DOHH2 (cell line): ENCODE measurements at regions not wholly inside any gene's neighbourhood (a gene's known extent, or its start where the extent isn't known, plus 50 kb on each side); places are given as distances from the start of the nearest gene placed in this dataset.

ENCODE experiments used
- H3F3A ChIP-seq: fragments of 200-600 bp; sonication (generic), shearing (Covaris generic); 2 replicates; pipeline ENCODE4 v1.6.0; 2016; ENCODE audit warnings: antibody characterized with exemption, mild to moderate bottlenecking; ENCODE audit not compliant: control insufficient read depth, insufficient read depth
- H3K27ac ChIP-seq: fragments of 200-600 bp; sonication (generic); 2 replicates; pipeline ENCODE4 v1.5.1; 2014; ENCODE audit warnings: low read depth, mild to moderate bottlenecking, low read length, moderate library complexity
- H3K27me3 ChIP-seq: fragments of 200-600 bp; sonication (generic); 2 replicates; pipeline ENCODE4 v1.6.1; 2014; ENCODE audit warnings: mild to moderate bottlenecking, low read length, mixed read lengths; ENCODE audit not compliant: control insufficient read depth
- H3K36me3 ChIP-seq: fragments of 200-600 bp; sonication (generic); 2 replicates; pipeline ENCODE4 v1.6.1; 2014; ENCODE audit warnings: mild to moderate bottlenecking, low read length, moderate library complexity, mixed read lengths; ENCODE audit not compliant: control insufficient read depth
- H3K4me1 ChIP-seq: fragments of 200-600 bp; sonication (generic); 2 replicates; pipeline ENCODE4 v1.6.1; 2014; ENCODE audit warnings: mild to moderate bottlenecking, low read length, mixed read lengths; ENCODE audit not compliant: control insufficient read depth
- H3K4me2 ChIP-seq: fragments of 200-600 bp; sonication (generic); 2 replicates; pipeline ENCODE4 v1.6.0; 2014; ENCODE audit warnings: mild to moderate bottlenecking, low read length, moderate library complexity
- H3K4me3 ChIP-seq: fragments of 200-600 bp; sonication (generic); 2 replicates; pipeline ENCODE4 v1.5.1; 2014; ENCODE audit warnings: mild to moderate bottlenecking, low read length, mixed read lengths
- H3K79me2 ChIP-seq: fragments of 200-600 bp; sonication (generic); 2 replicates; pipeline ENCODE4 v1.6.1; 2014; ENCODE audit warnings: mild to moderate bottlenecking, low read length, mixed read lengths; ENCODE audit not compliant: control insufficient read depth
- H3K9me2 ChIP-seq: fragments of 200-600 bp; sonication (generic); replicated peaks from 2 replicates; pipeline ENCODE4 v1.6.1; 2014; ENCODE audit warnings: mild to moderate bottlenecking, low read length, mixed read lengths; ENCODE audit not compliant: control insufficient read depth
- H3K9me3 ChIP-seq: fragments of 200-600 bp; sonication (generic); 2 replicates; pipeline ENCODE4 v1.6.1; 2014; ENCODE audit warnings: antibody characterized with exemption, low read length, mixed read lengths; ENCODE audit not compliant: control insufficient read depth, insufficient read depth
- H4K20me1 ChIP-seq: fragments of 200-600 bp; sonication (generic); 2 replicates; pipeline ENCODE4 v1.6.0; 2014; ENCODE audit warnings: low read depth, mild to moderate bottlenecking, antibody characterized with exemption, low read length, moderate library complexity; ENCODE audit not compliant: control insufficient read depth, insufficient read depth
- EZH2phosphoT487 ChIP-seq: fragments of 200-600 bp; sonication (generic); IDR thresholded peaks from 2 replicates; pipeline ENCODE4 v1.6.1; 2017; ENCODE audit warnings: borderline replicate concordance, mild to moderate bottlenecking, antibody characterized with exemption, low read length, moderate library complexity, mixed read lengths
- TF ChIP-seq, protein P1 (sequence below): fragments of 200-600 bp; sonication (generic); IDR thresholded peaks from one replicate; pipeline ENCODE4 v1.5.1; 2014; ENCODE audit warnings: antibody characterized with exemption, mild to moderate bottlenecking, low read depth, low read length; ENCODE audit not compliant: poor library complexity, severe bottlenecking

GRCh38 chr4:11768251-11768972 is 339.7 kb upstream of the HS3ST1 start:
- no peaks in the 10 kb centered on the region for H3K36me3 ChIP-seq
- no peaks in the 10 kb centered on the region for H3K4me1 ChIP-seq
- no peaks in the 10 kb centered on the region for H4K20me1 ChIP-seq
- H3K79me2 ChIP-seq, result no peaks in the 10 kb centered on the region
- no peaks in the 10 kb centered on the region for H3K9me2 ChIP-seq
- TF ChIP-seq EZH2phosphoT487, result no peak
- TF ChIP-seq, protein P1, sequence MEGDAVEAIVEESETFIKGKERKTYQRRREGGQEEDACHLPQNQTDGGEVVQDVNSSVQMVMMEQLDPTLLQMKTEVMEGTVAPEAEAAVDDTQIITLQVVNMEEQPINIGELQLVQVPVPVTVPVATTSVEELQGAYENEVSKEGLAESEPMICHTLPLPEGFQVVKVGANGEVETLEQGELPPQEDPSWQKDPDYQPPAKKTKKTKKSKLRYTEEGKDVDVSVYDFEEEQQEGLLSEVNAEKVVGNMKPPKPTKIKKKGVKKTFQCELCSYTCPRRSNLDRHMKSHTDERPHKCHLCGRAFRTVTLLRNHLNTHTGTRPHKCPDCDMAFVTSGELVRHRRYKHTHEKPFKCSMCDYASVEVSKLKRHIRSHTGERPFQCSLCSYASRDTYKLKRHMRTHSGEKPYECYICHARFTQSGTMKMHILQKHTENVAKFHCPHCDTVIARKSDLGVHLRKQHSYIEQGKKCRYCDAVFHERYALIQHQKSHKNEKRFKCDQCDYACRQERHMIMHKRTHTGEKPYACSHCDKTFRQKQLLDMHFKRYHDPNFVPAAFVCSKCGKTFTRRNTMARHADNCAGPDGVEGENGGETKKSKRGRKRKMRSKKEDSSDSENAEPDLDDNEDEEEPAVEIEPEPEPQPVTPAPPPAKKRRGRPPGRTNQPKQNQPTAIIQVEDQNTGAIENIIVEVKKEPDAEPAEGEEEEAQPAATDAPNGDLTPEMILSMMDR, result no peak
- H3F3A ChIP-seq, result no peaks in the 10 kb centered on the region
- no peaks in the 10 kb centered on the region for H3K27me3 ChIP-seq
- no peak overlapping the region for H3K4me2 ChIP-seq
- H3K27ac ChIP-seq, result no peak overlapping the region
- no peaks in the 10 kb centered on the region for H3K9me3 ChIP-seq
- no peak overlapping the region for H3K4me3 ChIP-seq

GRCh38 chr4:11765849-11766453 is 337.3 kb upstream of the HS3ST1 start:
- Histone ChIP-seq H3K4me1 (no peaks in the 10 kb centered on the region), H3K36me3 (no peaks in the 10 kb centered on the region), H3K9me3 (no peaks in the 10 kb centered on the region), H3K9me2 (no peaks in the 10 kb centered on the region), H3F3A (no peaks in the 10 kb centered on the region), H3K27ac (no peak overlapping the region), H3K4me3 (no peak overlapping the region), H4K20me1 (no peaks in the 10 kb centered on the region), H3K4me2 (no peak overlapping the region), H3K27me3 (no peaks in the 10 kb centered on the region), H3K79me2 (no peaks in the 10 kb centered on the region)
- TF ChIP-seq, protein P1, result peak; percentile 69
- TF ChIP-seq EZH2phosphoT487, result no peak

- Histone ChIP-seq H3F3A (no peaks in the 10 kb centered on the region), H3K9me3 (no peaks in the 10 kb centered on the region), H3K4me3 (no peak overlapping the region), H4K20me1 (no peaks in the 10 kb centered on the region), H3K27me3 (no peaks in the 10 kb centered on the region), H3K4me2 (no peak overlapping the region), H3K9me2 (no peaks in the 10 kb centered on the region), H3K79me2 (no peaks in the 10 kb centered on the region), H3K4me1 (no peaks in the 10 kb centered on the region), H3K27ac (no peak overlapping the region), H3K36me3 (no peaks in the 10 kb centered on the region)
- no peak for TF ChIP-seq EZH2phosphoT487
- TF ChIP-seq, protein P1, result no peak
Measured at GRCh38 chr4:11748164-11748872, 319.6 kb upstream of the HS3ST1 start.
